ENCODE measurements at regions not wholly inside any gene's neighbourhood (a gene's known extent, or its start where the extent isn't known, plus 50 kb on each side); places are given as distances from the start of the nearest gene placed in this dataset.
"Not testable (repeated sequence)": the region's sequence is repeated elsewhere in the genome, so short reads cannot be mapped to it uniquely, and the experiment has no call there.

DNA sequence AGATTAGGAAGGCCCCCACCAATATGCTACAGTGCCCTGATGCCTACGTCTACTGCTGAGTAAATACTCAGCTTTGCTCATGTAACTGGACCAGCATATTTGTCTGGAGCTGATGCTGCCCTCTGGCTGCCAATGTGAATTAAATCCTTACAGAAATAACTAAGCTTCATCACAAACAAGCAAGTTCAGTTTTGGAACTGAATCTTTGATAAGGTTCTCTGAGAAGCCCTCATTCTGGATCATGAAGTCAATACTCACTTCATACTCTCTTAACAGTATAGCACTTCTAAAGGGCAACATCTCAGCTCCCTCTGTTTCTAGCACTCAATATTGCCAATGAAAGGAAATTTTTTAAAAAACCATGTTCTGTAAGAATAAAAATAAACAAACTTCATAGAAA, 246.7 kb downstream of the ETV1 start:
- DNase-seq, result peak; percentile 14

DNA sequence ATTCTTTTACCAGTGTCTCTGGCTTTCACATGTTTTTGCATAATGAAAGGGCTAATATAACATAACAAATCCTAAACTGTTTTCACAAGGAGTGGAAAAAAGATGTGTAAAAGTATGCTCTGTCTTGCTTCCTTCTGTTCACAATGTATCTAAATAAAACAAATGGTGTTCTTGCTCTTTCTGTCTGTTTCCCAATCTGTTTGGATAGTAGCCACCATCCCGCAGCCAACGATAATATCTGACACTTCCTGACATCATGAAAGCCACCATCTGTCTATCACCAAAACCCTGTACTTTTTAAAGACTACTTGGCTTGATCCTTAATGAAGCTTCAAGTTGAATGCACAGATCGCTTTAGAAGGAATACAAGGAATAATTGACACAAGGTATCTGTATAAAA, 246.2 kb downstream of the ETV1 start:
- no peak for DNase-seq

DNA sequence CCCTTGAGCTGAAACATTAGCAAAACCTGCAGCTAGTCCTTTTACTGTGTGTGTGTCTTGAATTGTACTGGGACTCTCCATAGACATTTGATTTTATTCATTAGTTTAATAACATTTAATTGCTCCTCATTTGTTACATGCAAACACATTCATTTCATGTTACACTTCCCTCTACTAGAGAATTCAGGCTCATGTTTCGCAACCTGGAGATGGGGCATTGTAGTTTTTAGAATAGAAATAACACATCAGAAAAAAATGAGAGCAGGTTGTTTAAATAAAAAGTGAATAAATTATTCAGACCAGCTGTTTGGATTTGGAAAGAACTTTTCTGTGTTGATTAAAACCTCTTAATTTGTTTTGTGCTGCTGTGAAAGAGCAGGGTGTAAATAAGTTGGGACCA, 243.9 kb downstream of the ETV1 start:
- no peak for DNase-seq

DNA sequence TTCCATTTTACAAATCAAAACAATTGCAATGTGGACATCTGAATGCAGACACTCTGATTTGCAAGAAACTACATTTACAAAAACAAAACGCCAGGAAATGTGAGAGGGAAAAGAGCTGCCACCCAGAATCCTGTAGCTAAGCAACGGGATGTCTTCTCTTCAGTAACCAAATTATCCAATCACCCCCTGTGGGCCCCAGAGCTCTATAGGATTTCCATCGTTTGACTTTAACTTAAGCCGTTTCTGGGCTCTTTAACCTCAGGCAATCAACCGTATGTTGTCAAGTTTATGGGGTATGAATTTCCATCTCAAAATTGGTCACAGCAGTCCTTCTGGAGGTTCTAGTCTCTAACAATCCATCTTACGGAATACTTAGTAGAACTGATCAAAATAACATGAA, 240.5 kb downstream of the ETV1 start:
- no peak for DNase-seq

DNA sequence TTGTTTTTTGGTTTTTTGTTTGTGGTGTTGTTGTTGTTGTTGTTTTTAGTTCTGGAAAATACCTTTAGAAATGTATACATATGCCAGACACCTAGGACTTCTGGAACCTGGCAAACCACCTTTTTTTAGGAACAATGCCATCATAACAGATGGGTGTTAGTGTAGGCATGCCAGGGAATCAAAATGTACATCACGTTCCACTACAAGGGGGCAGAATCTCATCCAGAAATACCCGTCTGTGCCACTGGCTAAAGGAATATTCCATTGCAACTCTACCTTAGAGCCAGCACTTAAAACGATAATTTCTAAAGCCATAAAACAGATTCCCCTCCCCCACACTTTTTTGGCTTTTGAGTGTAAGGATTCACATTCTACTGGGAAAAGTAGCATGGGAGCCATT, 239.8 kb downstream of the ETV1 start:
- DNase-seq, result no peak

DNA sequence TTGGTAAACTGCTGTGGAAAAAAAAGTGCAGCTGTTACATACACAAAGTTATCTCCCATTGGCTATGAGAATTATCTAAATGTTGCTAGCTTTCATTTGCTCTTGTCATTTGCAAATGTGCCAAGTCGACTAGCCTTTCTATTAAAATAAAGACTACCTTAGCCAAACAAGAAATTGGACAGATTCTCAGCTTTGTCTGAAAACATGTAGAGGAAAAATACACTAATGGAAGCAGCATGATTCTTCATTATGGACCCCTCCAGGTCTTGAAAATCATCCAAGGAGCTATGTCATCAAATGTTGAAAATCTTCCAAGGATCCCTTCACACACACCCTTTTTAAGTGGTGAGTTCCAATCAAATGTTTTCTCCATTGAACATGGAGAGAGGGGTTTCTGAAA, 237.7 kb downstream of the ETV1 start:
- no peak for DNase-seq

DNA sequence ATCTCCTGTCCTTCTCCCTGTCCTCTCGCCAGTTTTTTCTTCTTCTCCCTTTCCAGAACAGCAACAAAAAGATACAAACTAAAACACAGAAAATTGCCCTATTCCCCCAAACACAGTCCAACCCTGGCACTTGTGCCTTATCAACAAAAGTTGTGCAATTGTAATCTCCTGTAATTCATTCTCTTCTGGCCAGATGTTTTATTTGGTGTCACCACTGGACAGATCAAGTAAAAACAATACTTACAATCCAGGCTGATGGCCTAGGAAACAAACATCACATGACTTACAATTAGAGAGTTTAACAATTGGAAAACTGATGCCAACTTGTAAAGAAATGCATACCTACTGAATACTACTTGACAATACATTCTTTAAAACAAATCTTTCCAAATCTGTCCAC, 231.6 kb downstream of the ETV1 start:
- DNase-seq, result no peak

DNA sequence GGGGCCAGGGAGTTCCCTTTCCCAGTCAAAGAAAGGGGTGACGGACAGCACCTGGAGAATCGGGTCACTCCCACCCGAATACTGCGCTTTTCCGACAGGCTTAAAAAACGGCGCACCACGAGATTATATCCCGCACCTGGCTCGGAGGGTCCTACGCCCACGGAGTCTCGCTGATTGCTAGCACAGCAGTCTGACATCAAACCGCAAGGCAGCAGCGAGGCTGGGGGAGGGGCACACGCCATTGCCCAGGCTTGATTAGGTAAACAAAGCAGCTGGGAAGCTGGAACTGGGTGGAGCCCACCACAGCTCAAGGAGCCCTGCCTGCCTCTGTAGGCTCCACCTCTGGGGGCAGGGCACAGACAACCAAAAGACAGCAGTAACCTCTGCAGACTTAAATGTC, 223.6 kb downstream of the ETV1 start:
- DNase-seq, result not testable (repeated sequence)

DNA sequence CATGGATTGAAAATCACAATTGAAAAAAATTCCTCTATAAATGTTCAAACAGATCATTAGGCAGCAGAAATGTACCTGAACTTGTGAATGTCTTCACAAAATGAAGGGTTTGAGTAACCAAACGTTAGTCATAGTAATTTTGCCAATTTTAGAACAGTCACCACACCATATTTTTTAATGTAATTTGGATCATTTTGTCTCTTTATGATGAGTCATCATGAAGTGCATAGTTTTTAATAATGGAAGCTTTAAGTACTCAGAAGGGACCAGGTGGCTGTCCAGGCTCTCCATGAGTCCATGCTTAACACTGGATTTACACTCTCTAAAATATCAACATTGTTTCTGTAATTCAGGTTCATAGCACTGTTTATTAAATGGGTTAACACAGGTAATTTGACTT, 219.2 kb downstream of the ETV1 start:
- no peak for DNase-seq

DNA sequence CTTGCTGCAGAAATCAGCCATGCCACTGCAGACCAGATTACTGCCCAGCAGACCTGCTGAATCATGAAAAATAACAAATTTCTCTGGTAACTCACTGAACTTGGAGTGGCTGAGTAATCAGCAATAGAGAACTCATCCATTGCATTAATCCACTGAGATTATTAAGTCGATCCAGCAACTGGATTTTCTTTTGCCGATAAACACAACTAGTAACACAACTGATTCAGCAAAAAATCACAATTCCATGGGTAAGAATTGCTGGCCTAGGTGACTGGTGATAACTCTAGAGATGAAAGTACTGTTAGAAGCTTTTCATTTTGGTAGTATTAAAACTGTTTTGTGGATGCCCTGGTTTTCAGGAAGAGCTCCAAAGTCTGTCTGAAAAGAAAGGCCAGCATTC, 214.5 kb downstream of the ETV1 start:
- no peak for DNase-seq

DNA sequence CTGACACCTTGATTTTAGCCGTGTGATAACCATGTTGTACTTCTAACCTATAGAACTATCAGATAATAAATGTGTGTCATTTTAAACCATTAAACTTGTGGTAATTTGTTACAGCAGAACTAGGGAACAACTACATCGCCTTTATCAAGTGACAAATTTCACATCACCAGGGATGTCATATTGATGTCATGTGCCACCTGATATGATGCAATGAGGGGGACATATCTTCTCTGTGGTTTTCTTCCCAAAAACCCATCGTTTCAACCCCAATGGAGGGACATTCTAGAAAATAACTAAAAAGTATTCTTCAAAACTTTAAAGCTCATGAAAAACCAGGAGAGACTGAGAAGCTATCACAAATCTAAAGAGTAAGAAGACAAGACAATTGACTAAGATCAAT, 212.2 kb downstream of the ETV1 start:
- no peak for DNase-seq

DNA sequence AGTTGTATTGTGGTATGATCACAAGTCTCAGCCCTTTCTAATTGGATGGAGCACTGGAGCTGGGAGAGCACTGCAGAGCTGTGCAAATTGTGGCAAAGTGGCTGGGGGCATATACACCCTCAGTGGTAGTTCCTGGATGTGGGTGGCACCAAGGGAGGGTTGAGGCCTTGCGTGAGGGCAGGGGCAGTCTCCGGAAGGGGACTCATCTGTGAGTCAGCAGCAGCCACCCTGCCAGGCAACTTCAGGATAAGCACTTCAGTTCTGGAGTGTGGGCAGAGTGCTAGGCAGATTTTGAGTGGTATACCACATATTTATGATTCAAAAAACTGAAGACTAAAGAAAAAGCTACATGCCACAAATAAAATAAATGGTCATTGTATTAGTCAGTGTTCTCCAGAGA, 210.5 kb downstream of the ETV1 start:
- DNase-seq, result no peak

DNA sequence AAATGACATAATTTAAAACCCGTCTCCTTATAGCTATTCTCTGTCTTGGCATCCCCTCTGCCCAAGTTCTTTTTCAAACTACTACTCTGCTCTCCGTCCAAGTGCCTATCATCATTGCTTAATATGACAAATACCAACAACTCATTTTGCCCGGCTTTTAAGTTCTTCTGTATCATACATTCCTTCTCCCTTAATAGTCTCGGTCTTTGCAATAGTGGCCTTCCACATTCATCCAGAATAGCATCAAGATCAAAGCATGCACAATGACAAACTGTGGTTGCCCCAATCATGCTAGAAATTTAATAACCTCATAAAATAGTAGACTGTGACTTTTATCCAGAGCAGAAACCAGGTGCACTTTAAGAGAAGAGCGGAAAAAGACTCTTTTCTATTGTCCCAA, 198.9 kb downstream of the ETV1 start:
- no peak for DNase-seq

DNA sequence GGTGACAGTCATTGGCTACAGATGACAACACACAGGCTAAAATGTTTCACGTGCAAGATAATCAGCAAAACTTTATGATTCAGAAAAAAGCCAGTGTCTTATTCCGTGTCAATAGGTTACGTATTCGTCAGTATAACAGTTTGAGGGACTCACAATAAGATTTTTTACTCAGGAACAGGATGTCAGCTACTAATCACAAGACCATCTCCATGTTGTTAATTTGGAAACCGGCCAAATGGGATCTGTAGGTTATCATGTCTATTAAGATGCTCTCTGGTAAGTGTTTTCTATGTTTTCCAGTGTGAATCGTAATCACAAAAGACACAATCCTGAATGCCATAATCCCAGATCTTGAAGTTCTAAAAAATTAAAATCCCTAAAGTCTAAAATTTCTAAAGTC, 197.3 kb downstream of the ETV1 start:
- no peak for DNase-seq

DNA sequence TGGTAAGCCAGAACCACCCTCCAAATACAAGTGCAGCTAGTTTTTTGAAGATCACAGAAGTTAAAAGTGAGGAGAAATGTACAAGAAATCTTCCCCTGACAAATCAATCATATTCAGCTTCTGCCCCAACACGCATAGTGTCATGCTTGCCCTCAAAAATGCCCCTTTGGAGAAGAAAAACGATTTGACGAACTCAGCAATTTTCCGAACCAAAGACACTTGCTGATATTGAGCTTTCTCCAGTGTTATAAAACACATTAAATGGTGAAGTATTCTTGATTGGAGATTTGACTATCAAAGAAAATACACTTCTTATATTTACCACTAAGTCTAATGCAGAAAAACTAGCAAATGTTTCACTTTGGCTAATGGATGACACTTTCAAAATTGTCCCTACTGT, 195.5 kb downstream of the ETV1 start:
- no peak for DNase-seq

DNA sequence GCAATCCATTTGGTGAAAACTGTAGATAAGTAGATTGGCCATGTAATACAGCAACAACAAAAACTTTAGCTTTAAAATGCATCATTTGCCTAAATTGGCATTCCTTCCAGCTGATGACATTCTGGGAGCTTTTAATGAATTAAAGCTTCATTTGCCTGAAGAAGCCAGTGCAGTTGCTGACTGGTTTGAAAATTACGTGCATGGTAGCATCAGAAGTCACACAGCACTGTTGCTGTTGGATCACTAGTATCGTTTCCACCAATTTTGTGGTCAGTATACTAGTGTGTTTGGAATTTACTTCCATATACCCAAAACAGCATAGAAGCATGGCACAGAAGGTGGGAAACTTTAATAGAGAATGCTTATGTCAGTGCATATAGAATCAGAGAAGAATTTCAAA, 194.9 kb downstream of the ETV1 start:
- DNase-seq, result no peak

DNA sequence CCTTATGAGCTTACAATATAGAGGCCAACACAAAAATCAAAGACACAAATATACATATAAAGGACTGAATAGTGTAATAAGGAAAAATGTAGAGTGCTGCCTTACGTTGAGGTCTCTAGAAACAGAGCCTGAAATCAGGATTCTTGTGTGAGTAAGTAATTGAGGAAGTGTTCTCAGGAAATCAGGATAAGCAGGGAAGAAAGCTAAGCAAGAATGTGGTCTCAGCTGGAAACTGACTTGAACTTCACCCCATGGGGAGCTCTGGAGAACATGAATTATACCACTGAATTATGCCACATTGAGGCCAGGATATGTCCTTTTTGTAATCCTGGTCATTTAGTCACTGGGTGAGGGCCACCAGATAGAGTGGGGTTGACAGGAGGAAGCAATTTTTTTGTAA, 191.9 kb downstream of the ETV1 start:
- no peak for DNase-seq

DNA sequence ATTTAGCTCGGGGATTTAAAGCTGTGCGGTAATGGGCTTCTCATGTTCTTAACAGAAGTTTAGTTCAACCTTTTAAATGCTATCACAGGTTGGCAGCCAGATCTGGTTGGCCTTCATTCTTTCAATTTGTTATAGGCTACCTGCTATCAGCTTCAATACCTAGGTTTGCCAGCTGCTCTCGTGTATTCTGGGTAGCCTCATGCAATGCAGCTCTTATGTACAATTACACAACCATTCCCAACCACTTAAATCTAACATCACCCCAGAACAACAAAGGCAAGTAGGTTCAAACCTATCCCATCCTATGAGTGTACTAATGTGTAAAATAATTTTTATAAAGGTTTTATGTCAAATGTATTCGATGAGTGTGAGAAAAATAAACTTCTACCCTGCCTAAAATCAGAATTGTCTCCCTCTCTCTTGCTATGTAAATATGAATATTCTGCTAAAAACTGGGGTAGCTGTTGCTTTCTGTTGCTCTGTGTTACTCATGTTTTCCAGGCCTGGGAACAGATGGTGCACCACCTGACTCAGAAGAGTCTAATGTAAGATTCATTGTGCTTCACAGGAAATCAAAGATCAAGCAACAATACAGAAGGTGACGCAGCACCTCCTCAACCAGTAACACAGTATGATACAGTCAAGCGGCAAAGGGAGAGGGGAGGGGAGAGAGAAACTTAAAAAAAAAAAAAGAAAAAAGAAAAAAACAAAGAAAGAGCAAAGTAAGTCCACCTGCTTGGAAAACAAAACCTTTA, 188.6 kb downstream of the ETV1 start:
- DNase-seq, result no peak

DNA sequence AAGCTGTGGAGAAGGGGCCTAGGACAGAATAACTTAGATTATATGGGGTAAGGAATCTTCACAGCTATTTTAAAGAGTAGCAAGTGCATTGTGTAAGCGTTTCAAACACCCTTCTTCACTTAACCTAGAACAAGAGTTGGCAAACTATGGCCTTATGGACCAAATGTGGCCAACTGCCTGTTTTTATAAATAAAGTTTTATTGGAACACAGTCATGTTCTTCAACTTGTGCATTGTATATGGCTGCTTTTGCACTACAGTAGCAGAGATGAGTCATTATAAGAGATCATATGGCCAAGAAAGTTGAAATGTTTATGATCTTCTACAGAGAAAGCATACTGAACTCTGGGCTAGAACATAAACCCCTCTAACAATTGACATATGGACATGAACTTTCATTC, 187.8 kb downstream of the ETV1 start:
- no peak for DNase-seq

DNA sequence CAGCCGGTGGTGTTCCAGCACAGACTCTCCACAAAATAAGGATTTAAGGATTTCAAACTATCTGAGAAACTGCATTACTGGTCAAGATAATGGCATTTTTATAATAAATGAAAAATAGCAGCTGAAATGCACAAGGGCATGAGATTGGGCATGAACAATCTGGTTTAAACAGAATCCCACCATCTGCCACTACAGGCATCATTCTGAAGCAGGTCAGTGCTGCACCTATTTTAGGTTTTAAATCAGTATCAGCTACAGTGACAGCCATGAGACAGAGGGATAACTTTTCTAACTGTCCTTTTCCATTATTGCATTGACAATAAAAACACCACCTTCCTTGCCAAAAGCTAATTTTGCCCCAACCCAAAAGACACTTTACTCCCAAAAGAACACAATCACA, 186.8 kb downstream of the ETV1 start:
- DNase-seq, result no peak

DNA sequence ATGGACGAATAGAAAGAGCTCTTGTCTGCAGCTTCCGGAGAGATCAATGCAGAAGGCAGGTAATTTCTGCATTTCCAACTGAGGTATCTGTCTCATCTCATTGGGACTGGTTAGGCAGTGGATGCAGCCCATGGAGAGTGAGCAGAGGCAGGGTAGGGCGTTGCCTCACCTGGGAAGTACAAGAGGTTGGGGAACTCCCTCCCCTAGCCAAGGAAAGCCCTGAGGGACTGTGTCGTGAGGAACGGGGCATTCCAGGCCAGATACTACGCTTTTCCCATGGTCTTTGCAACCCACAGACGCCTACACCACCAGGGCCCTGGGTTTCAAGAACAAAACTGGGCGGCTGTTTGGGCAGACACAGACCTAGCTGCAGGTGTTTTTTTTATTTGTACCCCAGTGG, 186.3 kb downstream of the ETV1 start:
- DNase-seq, result no peak

DNA sequence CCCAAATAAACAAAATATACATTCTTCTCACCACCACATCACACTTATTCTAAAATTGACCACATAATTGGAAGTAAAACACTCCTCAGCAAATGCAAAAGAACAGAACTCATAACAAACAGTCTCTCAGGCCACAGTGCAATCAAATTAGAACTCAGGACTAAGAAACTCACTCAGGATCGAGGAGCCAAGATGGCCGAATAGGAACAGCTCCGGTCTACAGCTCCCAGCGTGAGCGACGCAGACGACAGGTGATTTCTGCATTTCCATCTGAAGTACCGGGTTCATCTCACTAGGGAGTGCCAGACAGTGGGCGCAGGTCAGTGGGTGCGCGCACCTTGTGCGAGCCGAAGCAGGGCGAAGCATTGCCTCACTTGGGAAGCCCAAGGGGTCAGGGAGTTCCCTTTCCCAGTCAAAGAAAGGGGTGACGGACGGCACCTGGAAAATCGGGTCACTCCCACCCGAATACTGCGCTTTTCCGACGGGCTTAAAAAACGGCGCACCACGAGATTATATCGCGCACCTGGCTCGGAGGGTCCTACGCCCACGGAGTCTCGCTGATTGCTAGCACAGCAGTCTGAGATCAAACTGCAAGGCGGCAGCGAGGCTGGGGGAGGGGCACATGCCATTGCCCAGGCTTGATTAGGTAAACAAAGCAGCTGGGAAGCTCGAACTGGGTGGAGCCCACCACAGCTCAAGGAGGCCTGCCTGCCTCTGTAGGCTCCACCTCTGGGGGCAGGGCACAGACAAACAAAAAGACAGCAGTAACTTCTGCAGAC, 183.2 kb downstream of the ETV1 start:
- DNase-seq, result not testable (repeated sequence)

DNA sequence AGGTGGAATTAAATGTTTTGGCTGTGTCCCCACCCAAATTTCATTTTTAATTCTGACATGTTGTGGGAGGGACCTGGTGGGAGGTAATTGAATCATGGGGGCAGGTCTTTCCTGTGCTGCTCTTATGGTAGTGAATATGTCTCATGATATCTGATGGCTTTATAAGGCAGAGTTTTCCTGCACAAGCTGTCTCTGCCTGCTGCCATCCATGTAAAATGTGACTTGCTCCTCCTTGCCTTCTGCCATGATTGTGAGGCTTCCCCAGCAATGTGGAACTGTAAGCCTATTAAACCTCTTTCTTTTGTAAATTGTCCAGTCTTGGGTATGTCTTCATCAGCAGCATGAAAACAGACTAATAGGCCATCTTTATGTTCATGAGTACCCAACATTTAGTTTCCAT, 172.2 kb downstream of the ETV1 start:
- not testable (repeated sequence) for DNase-seq

DNA sequence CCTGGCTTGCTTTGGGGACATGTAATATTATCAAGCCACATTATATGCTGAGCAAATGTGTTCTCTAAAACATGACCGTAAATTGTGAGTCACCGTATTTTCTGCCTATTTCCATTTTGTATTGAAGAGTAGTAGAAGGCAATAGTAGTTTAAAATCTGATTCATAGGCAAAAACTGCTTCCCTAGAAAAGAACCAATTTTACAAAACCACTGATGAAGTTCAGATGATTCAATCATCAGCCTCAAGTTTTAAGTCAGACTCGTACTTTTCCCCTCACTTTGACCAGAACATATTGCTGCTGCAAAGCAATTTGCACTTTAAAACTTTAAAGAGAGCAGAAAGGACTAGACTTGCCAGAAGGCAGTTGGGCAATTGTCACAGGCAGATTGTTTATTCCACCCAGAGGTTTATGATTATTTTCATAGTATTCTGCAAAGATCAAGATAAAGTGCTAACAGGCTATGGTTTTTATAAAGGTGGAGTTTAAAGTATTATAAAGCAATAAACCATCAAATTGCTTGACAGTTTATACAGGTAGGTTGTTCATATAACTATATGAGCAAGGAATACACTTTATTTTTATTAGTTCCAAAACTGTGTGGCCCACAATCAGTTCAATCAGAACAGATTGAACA, 168.2 kb downstream of the ETV1 start:
- DNase-seq, result no peak

Data from NCI-H2029 (cell line).